GM12875 (cell line): ENCODE measurements at regions not wholly inside any gene's neighbourhood (a gene's known extent, or its start where the extent isn't known, plus 50 kb on each side); places are given as distances from the start of the nearest gene placed in this dataset.

Experiments used
- H3K4me3 ChIP-seq: one replicate; pipeline ENCODE4 v1.5.1; 2011; ENCODE audit warnings: low read depth, low read length, control low read depth
- CTCF ChIP-seq: IDR thresholded peaks from 2 replicates; pipeline ENCODE4 v1.5.1; 2011; ENCODE audit warnings: low read depth, mild to moderate bottlenecking, control low read depth, inconsistent platforms, low read length, moderate library complexity, borderline replicate concordance; ENCODE audit not compliant: insufficient read depth

- TF ChIP-seq CTCF, result no peak
- no peak overlapping the region for H3K4me3 ChIP-seq
These were observed 687.9 kb upstream of the RGMB start for GRCh38 chr5:98085593-98085992.

DNA sequence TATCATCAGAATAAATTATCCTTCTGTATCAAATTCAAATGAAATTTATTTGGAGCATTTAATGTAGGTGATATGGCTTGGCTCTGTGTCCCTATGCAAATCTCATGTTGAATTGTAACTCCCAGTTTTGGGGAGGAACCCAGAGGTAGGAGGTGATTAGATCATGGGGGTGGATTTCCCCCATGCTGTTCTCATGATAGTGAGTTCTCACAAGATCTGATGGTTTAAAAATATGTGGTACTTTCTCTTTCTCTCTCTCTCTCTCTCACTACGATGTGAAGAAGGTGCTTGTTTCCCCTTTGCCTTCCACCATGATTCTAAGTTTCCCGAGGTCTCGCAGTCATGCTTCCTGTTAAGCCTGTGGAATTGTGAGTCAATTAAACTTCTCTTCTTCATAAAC is 678.4 kb upstream of the RGMB start:
- no peak for TF ChIP-seq CTCF
- H3K4me3 ChIP-seq, result no peak overlapping the region

DNA sequence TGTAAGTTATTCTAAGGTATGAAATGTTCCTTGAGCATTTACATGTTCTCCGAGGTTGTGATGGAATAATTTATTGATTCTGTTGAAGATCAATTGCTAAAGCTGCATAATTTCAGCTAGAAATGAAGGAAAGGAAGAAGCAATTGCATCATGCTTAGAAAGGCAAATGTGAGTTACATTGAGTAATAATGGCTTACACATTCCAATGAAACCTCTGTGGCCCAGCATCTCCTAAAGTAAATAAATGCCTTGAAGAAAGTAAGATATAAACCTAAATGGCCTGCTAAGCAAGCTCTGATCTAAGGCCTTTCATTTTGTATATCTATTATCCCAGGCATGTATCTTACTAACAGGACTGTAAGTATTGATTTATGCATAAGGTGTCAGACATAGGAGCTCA is 677.3 kb upstream of the RGMB start:
- no peak for TF ChIP-seq CTCF
- H3K4me3 ChIP-seq, result no peak overlapping the region

DNA sequence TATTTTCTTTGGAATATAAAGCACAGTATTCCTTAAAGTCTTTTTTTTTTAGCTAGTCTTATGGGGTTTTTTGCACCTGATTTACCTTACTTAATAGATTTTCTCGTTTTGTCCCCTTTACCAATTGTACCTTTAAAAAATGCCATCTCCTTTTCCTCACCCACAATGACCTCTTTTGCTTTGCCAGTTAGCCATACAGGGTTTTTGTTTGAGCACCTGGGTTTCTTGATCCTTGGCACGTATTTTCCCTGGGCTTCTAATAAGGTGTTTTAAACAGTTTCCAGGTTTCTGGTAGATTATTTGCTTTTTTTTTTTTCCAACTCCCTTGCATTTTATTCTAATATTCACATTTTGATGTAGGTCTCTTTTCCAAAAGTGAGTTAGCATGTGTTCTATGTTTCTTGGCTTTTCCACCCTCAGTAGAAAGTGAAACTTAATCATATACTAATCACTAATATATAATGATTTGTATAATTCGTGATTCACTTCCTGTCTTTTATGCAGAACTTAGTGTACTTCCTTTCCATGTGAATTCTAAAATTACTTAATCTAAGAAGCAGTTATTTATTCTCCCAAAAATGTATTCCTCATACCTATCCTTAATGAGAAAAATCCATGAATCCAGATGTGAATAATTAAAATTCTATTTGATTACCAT is 673.9 kb upstream of the RGMB start:
- TF ChIP-seq CTCF, result no peak

GRCh38 chr5:98101131-98101530 is 672.3 kb upstream of the RGMB start:
- no peak for TF ChIP-seq CTCF
- H3K4me3 ChIP-seq, result no peak overlapping the region

More for the DNA sequence above, 673.9 kb upstream of the RGMB start:
- no peak overlapping the region for H3K4me3 ChIP-seq

- no peak for TF ChIP-seq CTCF
- no peak overlapping the region for H3K4me3 ChIP-seq
These were observed 670.5 kb upstream of the RGMB start for GRCh38 chr5:98102936-98103335.

DNA sequence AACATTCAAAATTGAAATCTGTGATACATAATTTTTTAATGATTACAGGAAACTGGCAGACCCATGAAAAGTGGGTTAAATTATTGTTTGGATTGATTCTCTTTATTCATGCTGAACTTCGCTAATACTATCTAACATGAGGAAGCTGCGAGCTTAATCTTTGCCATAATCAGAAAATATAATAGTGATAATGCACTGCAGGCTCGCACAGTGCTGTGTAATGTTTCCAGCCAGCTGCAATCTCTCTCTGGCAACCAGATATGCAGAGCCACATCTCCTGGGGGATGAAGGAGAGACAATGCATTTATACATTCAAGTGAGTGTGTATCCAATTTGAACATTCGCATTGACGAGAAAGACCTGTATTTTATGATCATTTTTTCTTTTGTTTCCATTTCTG is 669.7 kb upstream of the RGMB start:
- no peak overlapping the region for H3K4me3 ChIP-seq
- no peak for TF ChIP-seq CTCF
